ENCODE measurements at regions not wholly inside any gene's neighbourhood (a gene's known extent, or its start where the extent isn't known, plus 50 kb on each side); places are given as distances from the start of the nearest gene placed in this dataset.
A peak's percentile ranks its signal among the peaks of the same experiment; 100 is the strongest.
"Not testable (repeated sequence)": the region's sequence is repeated elsewhere in the genome, so short reads cannot be mapped to it uniquely, and the experiment has no call there.

DNA sequence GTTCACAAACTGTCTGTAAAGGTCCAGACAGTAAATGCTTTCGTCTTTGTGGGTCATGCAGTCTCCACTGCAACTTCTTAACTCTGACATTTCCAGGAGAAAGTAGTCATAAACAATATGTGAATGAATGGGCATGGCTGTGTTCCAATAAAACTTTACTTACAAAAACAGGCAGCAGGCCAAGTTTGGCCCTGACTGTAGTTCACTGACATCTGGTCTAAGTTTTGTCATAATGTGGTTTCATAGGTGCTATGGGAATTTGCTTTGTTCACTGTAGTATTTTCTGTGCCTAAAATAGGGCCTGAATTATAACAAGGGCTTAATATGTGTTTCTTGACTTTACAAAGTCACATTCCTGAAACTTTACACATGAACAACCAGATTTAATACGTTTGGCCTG is 186.0 kb upstream of the KBTBD8 start:
- DNase-seq, result no peak

GRCh38 chr3:66812741-66813140 is 185.4 kb upstream of the KBTBD8 start:
- no peak for DNase-seq

DNA sequence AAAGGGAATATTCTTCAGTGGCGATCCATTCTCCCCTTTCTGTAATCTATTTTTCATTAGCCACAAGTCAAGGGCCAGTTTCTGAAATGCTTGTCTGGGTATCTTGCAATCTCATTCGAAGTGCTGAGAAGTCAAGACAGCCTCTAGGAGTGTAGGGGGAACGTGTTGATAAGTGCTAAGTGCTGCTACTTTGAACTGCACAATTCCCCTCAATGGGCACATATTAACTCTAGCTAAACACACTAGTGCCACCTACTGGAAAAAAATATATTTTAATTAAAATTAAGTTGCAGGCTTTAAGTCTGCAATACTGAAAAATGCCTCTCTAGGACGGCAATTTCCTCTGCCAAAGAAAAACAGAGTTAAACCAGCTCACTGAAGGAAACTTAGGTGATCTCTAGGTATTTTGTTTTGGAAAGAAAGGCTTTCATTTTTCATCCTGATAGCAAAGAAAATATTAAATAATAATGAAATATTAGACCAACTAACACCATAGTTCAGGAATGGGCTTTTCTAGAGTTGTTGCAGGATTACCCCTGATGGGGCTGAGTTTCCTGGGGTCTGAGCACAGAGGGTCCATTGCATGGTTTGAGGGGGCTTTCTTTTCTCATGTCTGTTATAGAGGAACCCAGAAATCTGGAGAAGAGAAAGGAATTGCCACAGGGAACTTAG is 181.9 kb upstream of the KBTBD8 start:
- DNase-seq, result peak; percentile 31

DNA sequence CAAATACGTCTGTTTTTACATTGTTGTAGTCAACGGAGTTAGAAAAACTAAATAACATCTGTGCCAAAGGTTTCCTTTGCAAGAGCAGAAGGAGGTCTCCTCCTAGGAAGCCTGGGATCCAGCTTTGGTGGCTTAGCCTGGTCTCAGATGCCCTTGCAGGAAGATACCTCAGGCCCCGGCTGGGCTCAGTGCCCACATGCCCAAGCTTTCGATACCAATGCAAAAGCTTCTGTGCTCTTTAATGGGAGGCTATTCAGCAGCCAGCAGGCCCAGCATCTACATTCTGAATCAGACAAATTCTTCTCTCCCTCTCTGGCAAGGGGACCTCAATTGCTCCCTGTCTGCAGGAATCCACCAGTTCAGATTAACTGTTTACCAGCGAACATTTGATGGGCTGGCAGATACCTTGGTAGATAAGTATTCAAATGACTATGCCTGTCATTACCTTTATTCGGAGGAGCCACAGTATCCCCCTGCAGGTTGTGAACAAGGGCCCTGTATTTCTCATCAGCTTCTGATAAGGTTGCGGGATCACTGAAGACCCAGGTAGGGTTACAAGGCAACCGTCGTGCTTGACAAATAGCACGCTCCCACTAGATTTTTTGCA is 180.1 kb upstream of the KBTBD8 start:
- DNase-seq, result no peak

- DNase-seq, result no peak
Observed at GRCh38 chr3:66819993-66820501, 178.1 kb upstream of the KBTBD8 start.

- no peak for DNase-seq
Observed at GRCh38 chr3:66822186-66823008, 175.7 kb upstream of the KBTBD8 start.

GRCh38 chr3:66823009-66823397 is 175.1 kb upstream of the KBTBD8 start:
- no peak for DNase-seq

DNA sequence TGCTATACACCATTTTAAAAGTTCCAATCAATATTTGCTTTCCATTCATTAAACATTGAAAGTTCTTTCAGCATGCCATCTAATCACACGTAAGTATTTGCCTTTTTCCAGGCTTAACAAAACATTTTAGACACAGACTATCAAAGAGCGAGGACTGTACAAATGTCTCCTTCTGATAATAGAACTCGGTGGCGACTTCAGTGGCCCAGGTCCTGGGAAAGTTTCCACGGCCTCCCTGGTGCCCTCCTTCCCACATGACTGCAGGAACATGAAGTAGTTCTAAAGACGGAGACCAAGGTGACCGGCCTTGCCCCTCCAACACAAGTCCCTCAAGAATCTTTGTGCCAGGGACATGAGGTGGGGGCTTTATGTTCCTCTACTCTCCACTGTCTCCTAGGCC is 174.6 kb upstream of the KBTBD8 start:
- DNase-seq, result no peak

GRCh38 chr3:66825375-66825774 is 172.7 kb upstream of the KBTBD8 start:
- no peak for DNase-seq

GRCh38 chr3:66827726-66828125 is 170.4 kb upstream of the KBTBD8 start:
- DNase-seq, result no peak

GRCh38 chr3:66828303-66828702 is 169.8 kb upstream of the KBTBD8 start:
- DNase-seq, result no peak

DNA sequence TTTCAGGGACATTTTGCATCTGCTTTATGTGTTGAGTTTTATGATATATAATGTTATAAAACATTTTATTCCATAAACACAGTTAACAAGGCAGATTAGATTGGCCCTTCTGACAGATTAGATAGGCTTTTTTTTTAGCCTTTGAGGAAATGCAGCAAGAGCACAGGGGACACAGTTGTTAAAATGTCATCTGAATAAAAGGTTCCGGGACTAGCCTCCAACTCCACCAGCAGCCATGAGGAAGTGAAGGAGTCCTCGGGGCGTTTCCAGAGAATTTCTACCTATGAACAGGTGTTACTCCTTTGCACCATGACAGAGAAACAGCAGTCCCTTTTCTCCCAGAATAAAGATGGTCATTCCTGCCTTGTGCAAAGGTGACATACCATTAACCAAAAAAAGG is 167.8 kb upstream of the KBTBD8 start:
- no peak for DNase-seq

DNA sequence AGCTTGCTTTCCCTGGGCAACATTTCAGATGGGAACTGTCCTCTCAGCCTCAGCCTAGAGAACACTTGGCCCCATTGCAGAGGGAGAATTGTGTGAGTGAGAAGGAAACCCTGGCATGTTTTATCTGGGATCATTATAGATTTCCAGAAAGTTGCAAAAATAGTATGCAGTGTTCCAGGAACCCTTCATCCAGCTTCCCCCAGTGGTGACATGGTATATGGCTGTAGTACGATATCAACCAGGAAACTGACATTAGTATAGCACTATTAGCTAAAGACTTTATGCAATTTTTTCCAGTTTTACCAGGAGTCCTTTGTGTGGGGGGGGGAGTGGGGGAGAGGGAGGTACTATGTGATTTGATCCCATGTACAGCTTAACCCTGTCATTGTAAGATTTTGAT is 166.2 kb upstream of the KBTBD8 start:
- DNase-seq, result no peak

GRCh38 chr3:66836363-66837152 is 161.5 kb upstream of the KBTBD8 start:
- no peak for DNase-seq

DNA sequence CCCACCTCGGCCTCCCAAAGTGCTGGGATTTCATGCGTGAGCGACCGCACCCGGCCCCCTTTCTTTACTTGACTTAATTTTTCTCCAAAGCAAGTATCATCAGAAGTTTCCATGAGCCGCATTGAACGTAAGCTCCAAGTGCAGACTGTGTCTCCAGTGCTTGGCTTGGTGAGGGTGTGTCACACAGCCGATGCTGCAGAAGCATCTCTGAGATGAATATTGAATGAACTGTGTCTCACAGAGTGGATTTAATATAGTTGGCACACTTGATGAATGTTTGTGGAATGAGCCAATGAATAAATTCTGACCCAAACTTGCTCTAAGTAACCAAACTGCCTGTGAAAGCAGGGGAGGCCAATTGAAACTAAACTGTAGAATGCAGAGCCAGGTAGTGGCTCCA is 159.4 kb upstream of the KBTBD8 start:
- DNase-seq, result no peak

- no peak for DNase-seq
Observed at GRCh38 chr3:66839508-66839907, 158.6 kb upstream of the KBTBD8 start.

DNA sequence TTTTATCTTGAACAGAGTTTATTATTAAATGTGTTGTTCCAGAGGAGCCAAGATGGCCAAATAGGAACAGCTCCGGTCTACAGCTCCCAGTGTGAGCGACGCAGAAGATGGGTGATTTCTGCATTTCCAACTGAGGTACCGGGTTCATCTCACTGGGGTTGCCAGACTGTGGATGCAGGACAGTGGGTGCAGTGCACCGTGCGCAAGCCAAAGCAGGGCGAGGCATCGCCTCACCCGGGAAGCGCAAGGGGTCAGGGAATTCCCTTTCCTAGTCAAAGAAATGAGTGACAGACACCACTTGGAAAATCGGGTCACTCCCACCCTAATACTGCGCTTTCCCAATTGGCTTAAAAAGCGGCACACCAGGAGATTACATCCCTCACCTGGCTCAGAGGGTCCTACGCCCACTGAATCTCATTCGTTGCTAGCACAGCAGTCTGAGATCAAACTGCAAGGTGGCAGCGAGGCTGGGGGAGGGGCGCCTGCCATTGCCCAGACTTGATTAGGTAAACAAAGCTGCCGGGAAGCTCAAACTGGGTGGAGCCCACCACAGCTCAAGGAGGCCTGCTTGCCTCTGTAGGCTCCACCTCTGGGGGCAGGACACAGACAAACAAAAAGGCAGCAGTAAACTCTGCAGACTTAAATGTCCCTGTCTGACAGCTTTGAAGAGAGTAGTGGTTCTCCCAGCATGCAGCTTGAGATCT is 155.2 kb upstream of the KBTBD8 start:
- DNase-seq, result not testable (repeated sequence)

- no peak for DNase-seq
Observed at GRCh38 chr3:66851894-66852613, 146.1 kb upstream of the KBTBD8 start.

GRCh38 chr3:66854601-66855151 is 143.4 kb upstream of the KBTBD8 start:
- DNase-seq, result no peak

DNA sequence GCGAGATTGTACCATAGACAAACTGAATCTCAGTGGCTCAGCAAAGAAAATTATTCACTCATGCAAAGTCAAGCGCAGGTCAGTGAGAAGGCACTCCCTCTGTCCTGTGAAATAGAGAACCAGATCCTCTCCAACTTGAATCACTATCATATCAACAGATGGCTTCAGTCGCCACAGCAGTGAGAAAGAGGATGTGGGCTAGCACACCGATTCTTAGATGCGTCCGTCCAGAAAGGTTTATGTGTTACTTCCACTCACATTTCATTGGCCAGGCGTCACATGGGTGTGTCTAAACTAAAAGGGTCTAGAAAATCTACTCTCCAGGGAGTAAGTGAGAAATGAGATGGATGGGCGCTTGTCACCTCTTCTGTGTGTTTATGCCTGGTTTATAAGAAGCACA is 141.6 kb upstream of the KBTBD8 start:
- no peak for DNase-seq

DNA sequence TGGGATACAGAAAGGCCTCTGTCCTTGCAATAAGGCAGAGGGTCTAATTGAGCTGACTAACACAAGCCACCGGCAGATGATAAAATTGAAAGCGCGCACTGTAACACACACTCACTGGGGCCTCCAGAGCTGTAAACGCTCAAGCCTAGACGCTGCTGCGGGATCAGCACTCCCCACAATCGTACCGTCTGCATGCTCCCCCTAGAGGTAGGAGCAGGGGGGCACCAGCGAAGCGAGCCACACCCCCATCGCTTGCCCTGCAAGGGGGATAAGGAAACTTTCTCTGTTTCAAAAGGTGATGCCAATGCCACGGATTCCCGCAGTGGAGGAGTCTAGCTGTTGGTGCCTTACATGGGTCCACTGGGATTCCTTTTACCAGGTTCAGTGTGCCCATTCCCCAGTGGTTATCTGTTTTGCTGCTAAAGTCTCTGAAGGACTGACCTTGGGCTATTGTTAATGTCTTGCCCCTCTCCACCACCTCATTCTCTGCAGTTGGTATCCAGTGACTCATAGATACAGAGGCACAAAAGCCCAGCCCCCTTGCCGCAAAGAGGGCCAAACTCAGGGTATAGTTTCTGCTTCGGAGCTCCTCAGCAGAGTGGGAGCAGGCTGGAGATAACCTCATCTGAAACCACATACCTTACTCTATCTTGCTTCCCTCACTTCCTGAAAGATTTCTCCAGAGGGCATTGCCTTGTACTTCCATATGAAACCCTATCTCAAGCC is 139.3 kb upstream of the KBTBD8 start:
- no peak for DNase-seq
